ENCODE measurements at regions not wholly inside any gene's neighbourhood (a gene's known extent, or its start where the extent isn't known, plus 50 kb on each side); places are given as distances from the start of the nearest gene placed in this dataset.

GRCh38 chr2:215619022-215619958 is 183.4 kb upstream of the FN1 start:
- TF ChIP-seq CTCF (IDR thresholded peaks at IDR 0.05) = no peak
- TF ChIP-seq POLR2A (IDR thresholded peaks at IDR 0.05) = no peak
